ENCODE measurements at regions not wholly inside any gene's neighbourhood (a gene's known extent, or its start where the extent isn't known, plus 50 kb on each side); places are given as distances from the start of the nearest gene placed in this dataset.

GRCh38 chr7:46955531-46955930, 626.4 kb downstream of the TNS3 start:
- TF ChIP-seq CTCF (IDR thresholded peaks at IDR 0.05 in 4 of 5, conservative IDR thresholded peaks at IDR 0.05 in 1 of 5): no peak
- no peak for TF ChIP-seq POLR2A (IDR thresholded peaks at IDR 0.05)
